NCI-H2196 treated with DMSO at 0.1 percent for 48 hours (cell line): ENCODE measurements at regions not wholly inside any gene's neighbourhood (a gene's known extent, or its start where the extent isn't known, plus 50 kb on each side); places are given as distances from the start of the nearest gene placed in this dataset.

ENCODE experiments used
- DNase-seq: peaks from one replicate; lab custom pipeline; 2025; ENCODE audit not compliant: unreplicated experiment; lab: John Stamatoyannopoulos, UW

GRCh38 chr15:47338771-47339170 is 378.5 kb upstream of the SEMA6D start:
- DNase-seq = no peak

DNA sequence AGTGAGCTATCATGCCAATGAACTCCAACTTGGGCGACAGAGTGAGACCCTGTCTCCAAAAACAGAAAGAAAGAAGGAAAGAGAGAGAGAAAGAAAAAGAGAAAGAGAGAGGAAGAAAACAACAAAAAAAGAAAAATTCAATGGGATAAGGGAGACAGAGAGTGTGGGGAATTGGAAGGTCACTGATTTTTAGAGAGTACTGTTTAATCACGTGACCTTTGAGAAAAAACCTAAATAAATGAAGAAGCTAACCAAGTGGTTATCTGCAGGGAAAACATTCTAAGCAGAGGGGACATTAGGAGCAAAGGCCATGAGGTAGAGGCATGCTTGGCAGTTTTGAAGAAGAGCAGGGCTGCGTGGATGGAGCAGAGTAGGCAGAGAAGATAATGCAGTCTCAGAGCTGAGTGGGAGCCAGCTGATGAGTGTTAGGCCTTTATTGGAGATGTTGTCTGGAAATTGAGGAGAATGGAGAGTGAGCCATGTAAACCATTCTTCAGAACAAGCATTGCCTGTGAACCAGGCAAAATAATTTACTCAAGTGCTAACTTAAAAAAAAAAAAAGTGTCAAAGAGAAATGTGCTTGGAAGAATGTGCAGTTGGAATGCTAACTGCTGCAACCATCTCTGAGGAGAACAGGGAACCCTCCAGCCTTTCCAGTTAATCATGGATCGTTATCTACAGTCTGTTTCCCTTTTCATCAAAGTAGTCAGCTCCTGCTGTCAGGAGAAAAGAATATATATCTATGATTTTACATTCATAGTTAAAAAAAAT is 377.3 kb upstream of the SEMA6D start:
- no peak for DNase-seq

DNA sequence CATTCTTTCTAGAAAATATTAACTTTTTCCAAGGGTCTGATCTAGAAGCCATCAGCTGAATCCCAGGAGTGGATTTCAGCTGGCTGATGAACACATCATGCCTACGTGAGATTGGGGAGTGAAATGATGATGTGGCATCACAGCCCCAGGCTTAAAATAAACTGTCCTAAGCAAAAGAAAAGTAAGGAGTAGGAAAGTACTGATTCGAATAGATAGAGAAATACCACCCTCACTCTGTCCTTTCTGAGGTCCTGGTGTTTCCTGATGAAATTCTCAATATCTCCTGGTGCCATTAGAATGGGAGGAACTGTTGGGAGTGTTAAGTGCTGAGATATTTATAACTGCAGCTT is 376.8 kb upstream of the SEMA6D start:
- no peak for DNase-seq

DNA sequence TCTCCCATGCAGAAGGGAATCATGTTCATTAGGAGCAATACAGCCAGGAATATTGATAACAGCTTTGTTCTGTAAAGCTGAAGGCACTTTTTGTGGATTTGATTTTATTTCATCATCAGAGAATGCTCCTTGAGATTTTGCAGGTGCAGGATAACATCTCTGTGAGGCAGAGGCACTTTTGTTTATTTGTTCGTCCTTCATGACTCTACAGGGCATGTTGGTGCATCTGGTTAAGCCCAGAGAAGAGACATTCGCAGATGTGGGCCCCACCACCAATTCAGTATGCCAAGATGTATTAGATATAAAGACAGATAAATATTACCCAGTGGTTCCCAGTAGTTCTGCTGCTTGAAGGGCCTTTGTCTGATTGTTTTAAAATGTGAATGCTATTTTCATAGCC is 368.1 kb upstream of the SEMA6D start:
- peak; percentile 3 for DNase-seq

DNA sequence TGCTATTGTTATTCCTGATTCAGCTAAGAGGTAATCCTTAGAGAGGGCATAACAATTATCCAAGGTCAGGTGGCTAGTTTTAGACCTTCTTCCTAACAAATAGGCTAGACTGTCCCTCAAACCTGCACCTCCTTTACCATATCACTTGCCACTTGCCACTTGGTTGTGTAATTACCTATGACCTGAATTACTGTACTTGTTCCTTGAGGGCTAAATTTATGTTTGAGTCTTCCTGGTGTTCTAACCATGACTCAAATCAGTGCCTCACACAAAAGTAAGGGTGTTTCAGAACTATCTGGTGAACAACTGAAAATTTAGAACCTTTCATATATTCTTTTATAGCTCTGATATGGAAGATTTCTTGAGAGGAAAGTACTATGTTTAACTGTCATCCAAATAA is 365.8 kb upstream of the SEMA6D start:
- no peak for DNase-seq

DNA sequence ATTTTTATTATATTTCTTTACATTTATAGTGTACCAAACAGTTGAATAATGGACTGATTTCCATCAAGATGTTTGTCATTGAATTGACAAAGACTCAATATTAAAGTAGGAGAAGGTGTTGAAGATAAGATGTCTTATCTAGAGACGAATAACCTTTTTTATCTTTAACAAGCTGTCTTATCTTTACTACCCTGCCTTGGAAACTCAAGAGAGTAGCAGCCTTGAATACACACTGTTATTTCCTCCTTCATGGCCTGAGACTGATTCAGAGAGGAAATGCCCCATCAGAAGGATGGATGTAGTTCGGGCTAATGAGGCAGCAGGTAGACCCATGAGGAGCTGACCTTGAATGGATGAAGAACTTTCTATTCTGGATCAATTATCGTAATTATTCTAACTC is 365.1 kb upstream of the SEMA6D start:
- no peak for DNase-seq

GRCh38 chr15:47355759-47356158 is 361.5 kb upstream of the SEMA6D start:
- no peak for DNase-seq

DNA sequence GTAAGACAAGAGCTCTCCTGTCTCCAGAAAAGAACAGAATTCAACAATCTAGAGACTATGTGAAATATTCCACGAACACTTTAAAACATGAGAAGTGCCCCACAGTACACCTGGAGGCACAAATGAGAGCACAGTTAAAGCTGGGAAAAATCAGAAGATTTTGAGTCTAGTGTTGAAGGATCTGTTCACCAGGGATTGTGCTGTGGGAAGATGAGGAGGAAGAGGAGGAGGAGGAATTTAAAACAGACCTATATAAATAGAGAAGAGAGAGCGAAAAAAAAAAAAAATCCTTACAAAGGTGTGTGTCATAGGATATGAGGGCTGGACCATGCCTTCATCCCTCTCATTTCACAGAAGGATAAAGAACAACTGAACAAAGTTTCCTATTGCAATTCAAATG is 361.0 kb upstream of the SEMA6D start:
- DNase-seq = no peak

GRCh38 chr15:47358876-47359275 is 358.4 kb upstream of the SEMA6D start:
- no peak for DNase-seq

GRCh38 chr15:47360305-47360704 is 357.0 kb upstream of the SEMA6D start:
- DNase-seq = no peak

DNA sequence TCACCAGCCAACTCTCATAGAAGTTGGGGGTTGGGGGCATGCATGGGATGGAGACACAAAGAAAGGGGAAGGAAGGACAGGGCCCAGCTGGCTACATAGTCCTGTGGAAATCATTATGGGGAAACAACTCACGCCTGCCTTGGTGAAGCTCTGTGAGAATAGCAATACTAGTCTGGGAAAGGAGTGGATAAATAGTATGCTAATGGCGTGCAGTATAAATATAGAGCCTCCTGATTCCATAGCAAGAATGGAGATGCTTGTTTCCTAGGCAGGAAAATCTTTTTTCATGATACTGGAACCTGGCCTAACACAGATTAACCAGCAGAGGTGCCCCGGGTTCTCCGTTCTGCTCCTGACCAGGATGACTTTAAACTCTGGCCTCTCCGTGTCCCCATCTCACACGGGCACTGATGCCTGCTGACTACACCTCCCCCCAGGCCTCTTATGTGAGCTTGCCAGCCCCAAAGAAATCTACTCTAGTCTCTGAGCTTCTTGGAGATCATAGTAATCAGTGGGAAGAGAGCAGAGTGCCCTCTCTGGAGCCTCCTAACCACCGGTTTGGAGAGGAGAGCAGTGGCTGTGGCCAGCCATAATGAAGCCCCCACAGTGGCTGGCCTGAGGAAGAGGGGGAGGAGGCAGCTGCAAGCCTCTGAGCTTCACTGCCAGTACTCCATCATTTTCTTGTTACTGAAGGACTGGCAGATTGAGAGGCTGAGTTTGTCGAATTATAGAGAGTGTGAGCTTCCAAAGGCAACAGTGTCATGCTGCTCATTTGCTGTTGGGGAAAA is 355.0 kb upstream of the SEMA6D start:
- no peak for DNase-seq

- no peak for DNase-seq
Measured at GRCh38 chr15:47363653-47364052, 353.7 kb upstream of the SEMA6D start.

GRCh38 chr15:47364230-47365141 is 352.8 kb upstream of the SEMA6D start:
- no peak for DNase-seq

- no peak for DNase-seq
Measured at GRCh38 chr15:47366884-47367283, 350.4 kb upstream of the SEMA6D start.

DNA sequence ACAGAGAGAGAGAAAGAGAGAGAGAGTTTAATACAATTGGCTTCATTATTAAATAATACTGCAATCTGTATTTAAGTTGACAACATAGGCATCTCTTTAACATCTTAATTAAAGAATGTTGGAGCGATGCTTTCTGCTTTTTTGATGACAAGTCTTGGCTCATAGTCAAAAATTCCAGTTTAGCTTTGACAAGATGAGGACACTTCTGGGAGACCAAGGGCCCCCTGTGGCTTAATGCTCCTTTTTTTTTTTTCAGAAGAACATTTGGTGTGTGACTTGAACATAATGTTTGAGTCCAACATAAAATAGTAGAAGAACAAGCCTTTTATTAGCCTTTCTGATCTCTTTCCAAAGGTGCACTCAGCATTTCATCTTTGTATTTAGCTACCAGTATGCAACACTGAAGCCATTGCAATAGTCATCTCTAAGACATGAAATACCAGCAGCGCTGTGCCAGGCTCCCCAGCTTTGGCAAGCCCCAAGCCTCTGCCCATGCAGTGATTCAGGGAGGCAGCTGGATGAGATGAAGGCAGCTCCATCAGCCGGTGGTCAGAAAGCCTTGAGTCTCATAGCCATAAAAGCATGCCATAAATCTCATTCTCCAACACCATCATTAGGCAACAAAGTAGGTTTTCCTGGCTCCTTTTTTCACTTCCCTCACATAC is 349.4 kb upstream of the SEMA6D start:
- no peak for DNase-seq

- DNase-seq = no peak
Measured at GRCh38 chr15:47371939-47372338, 345.4 kb upstream of the SEMA6D start.

GRCh38 chr15:47374222-47374621 is 343.1 kb upstream of the SEMA6D start:
- DNase-seq = no peak

GRCh38 chr15:47376190-47376589 is 341.1 kb upstream of the SEMA6D start:
- DNase-seq = no peak

DNA sequence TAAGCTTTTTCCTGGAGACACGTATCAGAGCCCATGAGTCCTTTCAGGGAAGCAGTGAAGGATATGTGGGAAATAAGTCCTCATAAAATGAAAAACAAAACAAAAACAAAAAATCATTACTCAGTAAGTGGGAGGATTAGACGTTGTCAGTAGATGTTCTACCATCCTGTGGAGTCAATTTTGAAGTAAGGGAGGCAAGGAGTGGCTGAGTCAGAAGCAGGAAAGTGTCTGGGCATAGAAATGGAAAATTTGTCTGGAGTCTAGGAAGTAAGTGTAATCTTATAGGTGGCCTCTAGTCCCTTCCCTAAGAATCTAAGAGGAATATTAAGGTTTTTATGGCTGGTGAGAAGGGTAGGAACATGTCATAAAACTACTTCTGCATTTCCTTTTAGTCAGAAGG is 339.8 kb upstream of the SEMA6D start:
- DNase-seq = no peak

DNA sequence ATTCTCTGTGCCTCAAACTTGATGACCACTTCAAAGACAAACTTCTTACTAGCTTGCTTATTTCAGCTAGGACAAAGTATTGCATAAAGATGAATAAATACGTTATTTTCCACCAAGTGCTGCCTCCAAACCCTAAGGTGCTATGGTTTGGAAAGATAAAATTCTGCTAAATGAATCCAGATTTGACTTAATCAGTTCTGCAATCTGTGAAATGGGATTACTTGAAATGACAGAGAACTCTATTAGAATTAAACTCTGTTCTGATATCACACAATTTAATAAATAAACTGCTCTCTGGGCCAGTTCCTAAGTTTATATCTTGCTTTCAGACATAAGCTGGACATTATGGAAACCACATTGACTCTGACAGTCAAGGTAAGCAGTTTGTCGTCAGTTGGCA is 338.8 kb upstream of the SEMA6D start:
- DNase-seq = no peak

DNA sequence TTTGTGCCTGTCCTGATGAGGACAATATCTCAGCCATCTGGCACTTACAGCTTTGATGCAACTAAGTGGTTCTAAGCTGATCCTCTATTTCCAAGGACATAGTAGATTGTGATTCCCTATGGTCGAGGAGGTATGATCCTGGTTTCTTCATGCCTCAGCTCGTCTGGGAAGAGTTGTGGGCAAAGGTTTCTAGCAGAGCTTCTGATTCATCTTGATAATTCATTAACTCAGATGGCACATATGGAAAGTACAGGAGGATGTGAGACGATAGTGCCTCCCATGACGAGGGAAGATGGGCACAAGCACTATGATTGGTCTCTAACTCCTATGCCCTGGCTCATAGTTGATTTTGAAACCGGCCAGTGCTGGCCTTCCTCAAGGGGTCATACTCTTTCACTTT is 334.2 kb upstream of the SEMA6D start:
- no peak for DNase-seq
